Endothelial cell of hepatic sinusoid (primary cell): ENCODE measurements at regions not wholly inside any gene's neighbourhood (a gene's known extent, or its start where the extent isn't known, plus 50 kb on each side); places are given as distances from the start of the nearest gene placed in this dataset.

Experiments used
- in situ Hi-C: cut with HindIII; loops from 2 replicates; pipeline ENCODE4 v1.10.0; 2017; ENCODE audit warnings: low sequenced_read_pairs

GRCh38 chr2:133959066-133959465 lies 294.8 kb upstream of the MGAT5 start:
- in situ Hi-C loops, result no loop called here

GRCh38 chr2:133966720-133967304 lies 287.1 kb upstream of the MGAT5 start:
- in situ Hi-C loops, result no loop called here

- in situ Hi-C loops, result no loop called here
These were observed 286.5 kb upstream of the MGAT5 start for GRCh38 chr2:133967326-133967725.

- in situ Hi-C loops, result no loop called here
These were observed 285.4 kb upstream of the MGAT5 start for GRCh38 chr2:133968446-133968845.

- in situ Hi-C loops, result no loop called here
These were observed 283.2 kb upstream of the MGAT5 start for GRCh38 chr2:133970641-133971040.

GRCh38 chr2:133972297-133972696 lies 281.6 kb upstream of the MGAT5 start:
- in situ Hi-C loops, result no loop called here

- in situ Hi-C loops, result no loop called here
These were observed 281.1 kb upstream of the MGAT5 start for GRCh38 chr2:133972786-133973185.

- in situ Hi-C loops, result no loop called here
These were observed 279.5 kb upstream of the MGAT5 start for GRCh38 chr2:133974353-133974752.

GRCh38 chr2:133975135-133975534 lies 278.7 kb upstream of the MGAT5 start:
- in situ Hi-C loops, result no loop called here

GRCh38 chr2:133975676-133976428 lies 278.0 kb upstream of the MGAT5 start:
- in situ Hi-C loops, result no loop called here

GRCh38 chr2:133976659-133977058 lies 277.2 kb upstream of the MGAT5 start:
- in situ Hi-C loops, result no loop called here

- in situ Hi-C loops, result no loop called here
These were observed 276.5 kb upstream of the MGAT5 start for GRCh38 chr2:133977405-133977804.

- in situ Hi-C loops, result no loop called here
These were observed 271.6 kb upstream of the MGAT5 start for GRCh38 chr2:133982256-133982655.

- in situ Hi-C loops, result no loop called here
These were observed 268.3 kb upstream of the MGAT5 start for GRCh38 chr2:133985563-133985962.

GRCh38 chr2:133986081-133986837 lies 267.6 kb upstream of the MGAT5 start:
- in situ Hi-C loops, result no loop called here

- in situ Hi-C loops, result no loop called here
These were observed 266.7 kb upstream of the MGAT5 start for GRCh38 chr2:133986881-133987795.

- in situ Hi-C loops, result no loop called here
These were observed 265.5 kb upstream of the MGAT5 start for GRCh38 chr2:133988316-133988891.

- in situ Hi-C loops, result no loop called here
These were observed 262.2 kb upstream of the MGAT5 start for GRCh38 chr2:133991606-133992168.

GRCh38 chr2:133992454-133992853 lies 261.4 kb upstream of the MGAT5 start:
- in situ Hi-C loops, result no loop called here

GRCh38 chr2:133993160-133993559 lies 260.7 kb upstream of the MGAT5 start:
- in situ Hi-C loops, result no loop called here
